ENCODE measurements at regions not wholly inside any gene's neighbourhood (a gene's known extent, or its start where the extent isn't known, plus 50 kb on each side); places are given as distances from the start of the nearest gene placed in this dataset.
A peak's percentile ranks its signal among the peaks of the same experiment; 100 is the strongest.
"Not testable (repeated sequence)": the region's sequence is repeated elsewhere in the genome, so short reads cannot be mapped to it uniquely, and the experiment has no call there.

GRCh38 chr3:75396316-75396802 lies 267.8 kb upstream of the FRG2C start:
- Histone ChIP-seq H3K23ac (ENCODE audit: low read depth, low read length, poor library complexity) (no peak overlapping the region), H2BK12ac (ENCODE audit: low read length) (no peak overlapping the region), H3K27me3 (ENCODE audit: control insufficient read depth in 3 of 3, insufficient read depth in 3 of 3, low read depth in 1 of 3, low read length in 3 of 3) (no peaks in the 10 kb centered on the region), H2BK15ac (ENCODE audit: low read length) (no peak overlapping the region), H2AFZ (ENCODE audit: low read length) (no peak overlapping the region), H3K4me3 (ENCODE audit: low read length in 2 of 2) (no peak overlapping the region), H3K18ac (ENCODE audit: low read length) (peak overlapping the region; percentile 64), H3K4ac (ENCODE audit: low read length) (no peak overlapping the region), H4K91ac (ENCODE audit: low read depth, low read length, poor library complexity) (no peak overlapping the region), H3K4me2 (ENCODE audit: insufficient read depth, low read length, poor library complexity, severe bottlenecking) (no peak overlapping the region), H4K8ac (ENCODE audit: low read depth, low read length) (peak overlapping the region; percentile 43), H3K27ac (replicated peaks; ENCODE audit: low read length) (no peak overlapping the region), H2BK120ac (ENCODE audit: low read depth, low read length) (no peak overlapping the region), H2AK5ac (ENCODE audit: low read depth, low read length) (no peak overlapping the region), H3K4me1 (ENCODE audit: control insufficient read depth in 2 of 2, insufficient read depth in 1 of 2, low read depth in 1 of 2, low read length in 2 of 2) (peaks cover 0 to 5% of the 10 kb centered on the region in 2 donors), H3K9me3 (replicated peaks in 1 of 2; ENCODE audit: control insufficient read depth in 2 of 2, insufficient read depth in 1 of 2, low read depth in 1 of 2, low read length in 2 of 2) (no peaks in the 10 kb centered on the region), H3K36me3 (replicated peaks in 1 of 2; ENCODE audit: control insufficient read depth in 2 of 2, insufficient read depth in 2 of 2, low read length in 2 of 2) (no peaks in the 10 kb centered on the region), H3K79me1 (ENCODE audit: low read depth, low read length) (no peaks in the 10 kb centered on the region), H2BK5ac (ENCODE audit: low read length) (no peak overlapping the region), H3K14ac (ENCODE audit: low read length) (no peak overlapping the region), H3K9ac (ENCODE audit: low read depth, low read length, poor library complexity) (no peak overlapping the region)
- WGBS, 2 donors (ENCODE audit: extremely low coverage in 2 of 2, insufficient read length in 2 of 2, insufficient replicate concordance in 1 of 2), result no CpG with 5 or more reads among the region's 29 CpGs
- DNase-seq (ENCODE audit: low spot score), result no peak

- not testable (repeated sequence) for H3K27me3 ChIP-seq (ENCODE audit: control insufficient read depth in 3 of 3, insufficient read depth in 3 of 3, low read depth in 1 of 3, low read length in 3 of 3); H3K23ac ChIP-seq (ENCODE audit: low read depth, low read length, poor library complexity); H2BK12ac ChIP-seq (ENCODE audit: low read length); H3K4ac ChIP-seq (ENCODE audit: low read length); H2AFZ ChIP-seq (ENCODE audit: low read length); H3K14ac ChIP-seq (ENCODE audit: low read length); H4K91ac ChIP-seq (ENCODE audit: low read depth, low read length, poor library complexity); H3K4me1 ChIP-seq (ENCODE audit: control insufficient read depth in 2 of 2, insufficient read depth in 1 of 2, low read depth in 1 of 2, low read length in 2 of 2); H3K4me3 ChIP-seq (ENCODE audit: low read length in 2 of 2); H3K4me2 ChIP-seq (ENCODE audit: insufficient read depth, low read length, poor library complexity, severe bottlenecking); H3K9me3 ChIP-seq (replicated peaks in 1 of 2; ENCODE audit: control insufficient read depth in 2 of 2, insufficient read depth in 1 of 2, low read depth in 1 of 2, low read length in 2 of 2); H2BK15ac ChIP-seq (ENCODE audit: low read length); H3K27ac ChIP-seq (replicated peaks; ENCODE audit: low read length); H3K79me1 ChIP-seq (ENCODE audit: low read depth, low read length); DNase-seq (ENCODE audit: low spot score); H4K8ac ChIP-seq (ENCODE audit: low read depth, low read length); H3K18ac ChIP-seq (ENCODE audit: low read length); H2AK5ac ChIP-seq (ENCODE audit: low read depth, low read length); H2BK120ac ChIP-seq (ENCODE audit: low read depth, low read length); H3K9ac ChIP-seq (ENCODE audit: low read depth, low read length, poor library complexity); H3K36me3 ChIP-seq (replicated peaks in 1 of 2; ENCODE audit: control insufficient read depth in 2 of 2, insufficient read depth in 2 of 2, low read length in 2 of 2); H2BK5ac ChIP-seq (ENCODE audit: low read length)
- WGBS, 2 donors (ENCODE audit: extremely low coverage in 2 of 2, insufficient read length in 2 of 2, insufficient replicate concordance in 1 of 2), result no CpG with 5 or more reads among the region's 20 CpGs
Observed at GRCh38 chr3:75397486-75397885, 266.6 kb upstream of the FRG2C start.

DNA sequence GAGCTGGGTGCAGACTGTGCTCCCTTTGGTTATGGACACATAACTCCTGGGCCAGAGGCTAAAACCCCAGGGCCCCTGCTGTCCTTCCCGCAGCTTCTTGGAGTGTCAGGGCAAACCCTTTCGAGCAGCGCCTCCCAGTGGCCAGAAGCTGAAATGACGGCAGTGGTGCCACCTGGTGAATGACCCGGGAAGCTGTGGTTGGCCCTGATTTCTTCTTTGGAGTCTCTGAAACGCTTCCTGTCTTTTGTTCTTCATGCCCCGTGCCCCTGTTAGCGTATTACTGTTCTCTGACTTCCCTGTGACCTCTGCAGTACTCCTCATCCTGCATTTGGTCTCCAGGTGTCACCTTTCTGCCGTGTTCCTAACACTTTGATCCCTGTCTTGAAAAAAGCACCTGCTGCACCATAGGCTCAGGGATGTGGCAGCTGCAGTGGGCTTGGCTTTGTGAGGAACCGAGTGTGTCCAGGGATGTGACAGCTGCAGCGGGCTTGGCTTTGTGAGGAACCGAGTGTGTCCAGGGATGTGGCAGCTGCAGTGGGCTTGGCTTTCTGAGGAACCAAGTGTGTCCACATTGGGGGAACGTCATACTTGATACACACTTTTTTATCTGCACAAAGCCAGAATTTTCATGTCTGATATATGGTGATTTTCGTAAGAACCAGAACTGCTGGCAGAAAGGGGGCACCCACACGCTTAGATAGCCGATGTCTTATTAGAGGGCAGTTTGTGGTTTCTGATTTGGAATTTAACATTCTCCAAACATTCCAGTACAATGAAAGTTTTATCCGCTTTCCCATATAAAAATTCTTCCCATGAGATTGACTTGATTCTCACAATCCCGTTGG lies 241.8 kb upstream of the FRG2C start:
- not testable (repeated sequence) for H3K4me2 ChIP-seq (ENCODE audit: insufficient read depth, low read length, poor library complexity, severe bottlenecking); H2BK12ac ChIP-seq (ENCODE audit: low read length); H3K4ac ChIP-seq (ENCODE audit: low read length); H3K4me3 ChIP-seq (ENCODE audit: low read length in 2 of 2); H3K4me1 ChIP-seq (ENCODE audit: control insufficient read depth in 2 of 2, insufficient read depth in 1 of 2, low read depth in 1 of 2, low read length in 2 of 2); H2BK15ac ChIP-seq (ENCODE audit: low read length); H2AFZ ChIP-seq (ENCODE audit: low read length); H2BK120ac ChIP-seq (ENCODE audit: low read depth, low read length); H3K23ac ChIP-seq (ENCODE audit: low read depth, low read length, poor library complexity); DNase-seq (ENCODE audit: low spot score); H4K8ac ChIP-seq (ENCODE audit: low read depth, low read length); H2AK5ac ChIP-seq (ENCODE audit: low read depth, low read length); H3K27ac ChIP-seq (replicated peaks; ENCODE audit: low read length); H3K9ac ChIP-seq (ENCODE audit: low read depth, low read length, poor library complexity); H4K91ac ChIP-seq (ENCODE audit: low read depth, low read length, poor library complexity); H3K14ac ChIP-seq (ENCODE audit: low read length); H3K79me1 ChIP-seq (ENCODE audit: low read depth, low read length); H3K9me3 ChIP-seq (replicated peaks in 1 of 2; ENCODE audit: control insufficient read depth in 2 of 2, insufficient read depth in 1 of 2, low read depth in 1 of 2, low read length in 2 of 2); H2BK5ac ChIP-seq (ENCODE audit: low read length); H3K18ac ChIP-seq (ENCODE audit: low read length); H3K27me3 ChIP-seq (ENCODE audit: control insufficient read depth in 3 of 3, insufficient read depth in 3 of 3, low read depth in 1 of 3, low read length in 3 of 3)
- no CpG with 5 or more reads among the region's 18 CpGs for WGBS, 2 donors (ENCODE audit: extremely low coverage in 2 of 2, insufficient read length in 2 of 2, insufficient replicate concordance in 1 of 2)
- H3K36me3 ChIP-seq (replicated peaks in 1 of 2; ENCODE audit: control insufficient read depth in 2 of 2, insufficient read depth in 2 of 2, low read length in 2 of 2), result peaks cover 7 to 11% of the 10 kb centered on the region in 2 donors

DNA sequence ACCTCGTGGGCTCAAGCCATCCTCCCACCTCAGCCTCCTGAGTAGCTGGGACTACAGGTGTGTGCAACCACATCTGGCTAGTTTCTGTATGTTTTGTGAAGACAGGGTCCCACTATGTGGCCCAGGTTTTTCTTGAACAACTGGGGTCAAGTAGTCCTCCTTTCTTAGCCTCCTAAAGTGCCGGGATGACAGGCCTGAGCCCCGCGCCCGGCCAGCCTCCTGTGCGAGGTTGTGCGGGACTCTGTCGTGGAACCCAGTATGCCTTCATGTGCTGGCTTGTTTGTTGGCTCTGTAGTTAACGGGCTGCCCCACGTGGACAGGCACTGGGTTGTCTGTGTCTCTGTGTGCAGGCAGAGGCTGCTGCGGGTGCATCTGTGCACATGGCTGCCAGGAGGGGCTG lies 238.7 kb upstream of the FRG2C start:
- not testable (repeated sequence) for H3K4me1 ChIP-seq (ENCODE audit: control insufficient read depth in 2 of 2, insufficient read depth in 1 of 2, low read depth in 1 of 2, low read length in 2 of 2); DNase-seq (ENCODE audit: low spot score); H4K91ac ChIP-seq (ENCODE audit: low read depth, low read length, poor library complexity); H3K18ac ChIP-seq (ENCODE audit: low read length); H2BK120ac ChIP-seq (ENCODE audit: low read depth, low read length); H3K9me3 ChIP-seq (replicated peaks in 1 of 2; ENCODE audit: control insufficient read depth in 2 of 2, insufficient read depth in 1 of 2, low read depth in 1 of 2, low read length in 2 of 2); H3K14ac ChIP-seq (ENCODE audit: low read length); H3K9ac ChIP-seq (ENCODE audit: low read depth, low read length, poor library complexity); H3K27ac ChIP-seq (replicated peaks; ENCODE audit: low read length); H2BK15ac ChIP-seq (ENCODE audit: low read length); H3K27me3 ChIP-seq (ENCODE audit: control insufficient read depth in 3 of 3, insufficient read depth in 3 of 3, low read depth in 1 of 3, low read length in 3 of 3); H3K4me2 ChIP-seq (ENCODE audit: insufficient read depth, low read length, poor library complexity, severe bottlenecking); H2BK12ac ChIP-seq (ENCODE audit: low read length); H3K4me3 ChIP-seq (ENCODE audit: low read length in 2 of 2); H3K79me1 ChIP-seq (ENCODE audit: low read depth, low read length); H2AFZ ChIP-seq (ENCODE audit: low read length); H4K8ac ChIP-seq (ENCODE audit: low read depth, low read length); H3K4ac ChIP-seq (ENCODE audit: low read length); H3K23ac ChIP-seq (ENCODE audit: low read depth, low read length, poor library complexity); H2AK5ac ChIP-seq (ENCODE audit: low read depth, low read length); H2BK5ac ChIP-seq (ENCODE audit: low read length)
- H3K36me3 ChIP-seq (replicated peaks in 1 of 2; ENCODE audit: control insufficient read depth in 2 of 2, insufficient read depth in 2 of 2, low read length in 2 of 2), result peaks cover 11 to 25% of the 10 kb centered on the region in 2 donors
- WGBS, 2 donors (ENCODE audit: extremely low coverage in 2 of 2, insufficient read length in 2 of 2, insufficient replicate concordance in 1 of 2), result no CpG with 5 or more reads among the region's 11 CpGs

Measured in neuronal stem cell (in vitro differentiated cells).